Panc1 (cell line): ENCODE measurements at regions not wholly inside any gene's neighbourhood (a gene's known extent, or its start where the extent isn't known, plus 50 kb on each side); places are given as distances from the start of the nearest gene placed in this dataset.
"Not testable (repeated sequence)": the region's sequence is repeated elsewhere in the genome, so short reads cannot be mapped to it uniquely, and the experiment has no call there.

Experiments used
- ATAC-seq: fragments of 200-7000 bp; cut with Tn5 transposase; 2 replicates; pipeline ENCODE4 v1.9.1; 2020; ENCODE audit warnings: mild to moderate bottlenecking, moderate library complexity
- BruUV-seq: library from RNA; stranded (reverse); fragments of 400-500 nt; replicated peaks from 2 replicates; lab custom pipeline; 2021; lab: Mats Ljungman, UMichigan
- CTCF ChIA-PET: fragments of 300-600 bp; sonication (Branson Sonifier 250); formaldehyde crosslinking; loops from one replicate; lab custom pipeline; 2022; ENCODE audit warnings: antibody characterized with exemption; lab: Charles Lee
- POLR2A ChIA-PET: fragments of 300-600 bp; sonication (Branson Sonifier 250); formaldehyde crosslinking; loops from one replicate; lab custom pipeline; 2022; ENCODE audit warnings: antibody characterized with exemption; lab: Charles Lee
- DNase-seq: peaks from one replicate; pipeline ENCODE4 v3.0.0-alpha.2; 2010; ENCODE audit warnings: low read depth, low spot score
- H3K27ac ChIP-seq: 2 replicates; pipeline ENCODE4 v1.5.1; 2011; ENCODE audit warnings: mild to moderate bottlenecking, low read length, inconsistent platforms
- H3K27me3 ChIP-seq: fragments of 200-500 bp; sonication (Bioruptor generic); 2 replicates; pipeline ENCODE4 v1.6.0; 2014; ENCODE audit warnings: low read length, inconsistent platforms; ENCODE audit not compliant: control insufficient read depth, insufficient read depth
- H3K36me3 ChIP-seq: fragments of 200-500 bp; sonication (Bioruptor generic); 2 replicates; pipeline ENCODE4 v1.5.1; 2014; ENCODE audit warnings: inconsistent platforms, mild to moderate bottlenecking, low read length, moderate library complexity; ENCODE audit not compliant: control insufficient read depth, insufficient read depth
- H3K4me1 ChIP-seq: 2 replicates; pipeline ENCODE4 v1.5.1; 2011; ENCODE audit warnings: inconsistent platforms, mild to moderate bottlenecking, low read length, moderate library complexity; ENCODE audit not compliant: control insufficient read depth, insufficient read depth
- H3K4me3 ChIP-seq, 2 experiments: 2 replicates each; pipeline ENCODE4 v1.5.1; 2011 to 2012; ENCODE audit warnings: low read depth in 2 of 2, low read length in 2 of 2, mild to moderate bottlenecking in 2 of 2, inconsistent platforms in 1 of 2, moderate library complexity in 1 of 2
- H3K9me3 ChIP-seq: fragments of 200-500 bp; sonication (Bioruptor generic); 2 replicates; pipeline ENCODE4 v1.5.1; 2014; ENCODE audit warnings: low read depth, mild to moderate bottlenecking, inconsistent platforms, low read length, moderate library complexity; ENCODE audit not compliant: control insufficient read depth, insufficient read depth
- POLR2AphosphoS5 ChIP-seq: IDR thresholded peaks from 2 replicates; pipeline ENCODE4 v1.6.1; 2012; ENCODE audit warnings: mild to moderate bottlenecking, low read depth, low read length, moderate library complexity
- SIN3A ChIP-seq: IDR thresholded peaks from 2 replicates; pipeline ENCODE4 v1.6.1; 2012; ENCODE audit warnings: low read depth, mild to moderate bottlenecking, low read length, moderate library complexity, borderline replicate concordance; ENCODE audit not compliant: insufficient read depth
- TCF7L2 ChIP-seq: IDR thresholded peaks from 2 replicates; pipeline ENCODE4 v1.6.1; 2011; ENCODE audit warnings: mild to moderate bottlenecking, low read depth, low read length, inconsistent platforms
- in situ Hi-C: cut with HindIII; loops from 2 replicates; pipeline ENCODE4 v1.10.0; 2016; ENCODE audit warnings: low sequenced_read_pairs, low pct_unique_long_range_greater_than_20kb
- intact Hi-C: fragments of 100-400 bp; cut with micrococcal nuclease; formaldehyde crosslinking; loops from one replicate; pipeline ENCODE4 v1.10.0; 2022; ENCODE audit not compliant: unreplicated experiment
- TF ChIP-seq, protein P1 (sequence below), 2 experiments: IDR thresholded peaks; 2 replicates each; pipeline ENCODE4 v1.6.1; 2011 to 2012; ENCODE audit warnings: low read depth in 2 of 2, control low read depth in 1 of 2, low read length in 1 of 2, mild to moderate bottlenecking in 1 of 2, moderate library complexity in 1 of 2; ENCODE audit not compliant: insufficient read depth in 1 of 2
- TF ChIP-seq, protein P2 (sequence below): fragments of 450-650 bp; IDR thresholded peaks from 2 replicates; pipeline ENCODE4 v1.5.1; 2017; ENCODE audit warnings: mild to moderate bottlenecking

DNA sequence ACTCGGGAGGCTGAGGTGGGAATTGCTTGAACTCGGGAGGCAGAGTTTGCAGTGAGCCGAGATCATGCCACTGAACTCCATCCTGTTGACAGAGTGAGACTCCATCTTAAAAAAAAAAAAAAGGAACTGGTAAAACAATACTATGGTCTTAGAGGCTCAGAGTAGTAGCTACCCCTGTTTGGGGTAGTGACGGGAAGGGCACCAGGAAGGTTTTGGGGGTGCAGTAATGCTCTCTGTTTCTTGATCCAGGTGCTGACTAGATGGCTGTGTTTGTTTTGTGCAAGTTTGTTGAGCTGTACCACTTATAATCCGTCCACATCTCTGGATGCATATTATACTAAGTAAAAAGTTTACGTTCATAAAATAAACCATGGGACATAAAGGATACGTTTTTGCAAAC lies 765.8 kb upstream of the TPTE start:
- in situ Hi-C loops: no loop called here
- no peaks in the 10 kb centered on the region for H3K4me1 ChIP-seq
- POLR2A ChIA-PET: no interaction called here
- H3K9me3 ChIP-seq: no peaks in the 10 kb centered on the region
- DNase-seq (no peak), ATAC-seq (no peak)
- CTCF ChIA-PET: no interaction called here
- no peak for TF ChIP-seq TCF7L2
- TF ChIP-seq, protein P1, sequence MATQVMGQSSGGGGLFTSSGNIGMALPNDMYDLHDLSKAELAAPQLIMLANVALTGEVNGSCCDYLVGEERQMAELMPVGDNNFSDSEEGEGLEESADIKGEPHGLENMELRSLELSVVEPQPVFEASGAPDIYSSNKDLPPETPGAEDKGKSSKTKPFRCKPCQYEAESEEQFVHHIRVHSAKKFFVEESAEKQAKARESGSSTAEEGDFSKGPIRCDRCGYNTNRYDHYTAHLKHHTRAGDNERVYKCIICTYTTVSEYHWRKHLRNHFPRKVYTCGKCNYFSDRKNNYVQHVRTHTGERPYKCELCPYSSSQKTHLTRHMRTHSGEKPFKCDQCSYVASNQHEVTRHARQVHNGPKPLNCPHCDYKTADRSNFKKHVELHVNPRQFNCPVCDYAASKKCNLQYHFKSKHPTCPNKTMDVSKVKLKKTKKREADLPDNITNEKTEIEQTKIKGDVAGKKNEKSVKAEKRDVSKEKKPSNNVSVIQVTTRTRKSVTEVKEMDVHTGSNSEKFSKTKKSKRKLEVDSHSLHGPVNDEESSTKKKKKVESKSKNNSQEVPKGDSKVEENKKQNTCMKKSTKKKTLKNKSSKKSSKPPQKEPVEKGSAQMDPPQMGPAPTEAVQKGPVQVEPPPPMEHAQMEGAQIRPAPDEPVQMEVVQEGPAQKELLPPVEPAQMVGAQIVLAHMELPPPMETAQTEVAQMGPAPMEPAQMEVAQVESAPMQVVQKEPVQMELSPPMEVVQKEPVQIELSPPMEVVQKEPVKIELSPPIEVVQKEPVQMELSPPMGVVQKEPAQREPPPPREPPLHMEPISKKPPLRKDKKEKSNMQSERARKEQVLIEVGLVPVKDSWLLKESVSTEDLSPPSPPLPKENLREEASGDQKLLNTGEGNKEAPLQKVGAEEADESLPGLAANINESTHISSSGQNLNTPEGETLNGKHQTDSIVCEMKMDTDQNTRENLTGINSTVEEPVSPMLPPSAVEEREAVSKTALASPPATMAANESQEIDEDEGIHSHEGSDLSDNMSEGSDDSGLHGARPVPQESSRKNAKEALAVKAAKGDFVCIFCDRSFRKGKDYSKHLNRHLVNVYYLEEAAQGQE (IDR thresholded peaks at IDR 0.05; ENCODE audit: insufficient read depth in 1 of 2, low read depth in 2 of 2, low read length in 1 of 2): no peak
- TF ChIP-seq, protein P2, sequence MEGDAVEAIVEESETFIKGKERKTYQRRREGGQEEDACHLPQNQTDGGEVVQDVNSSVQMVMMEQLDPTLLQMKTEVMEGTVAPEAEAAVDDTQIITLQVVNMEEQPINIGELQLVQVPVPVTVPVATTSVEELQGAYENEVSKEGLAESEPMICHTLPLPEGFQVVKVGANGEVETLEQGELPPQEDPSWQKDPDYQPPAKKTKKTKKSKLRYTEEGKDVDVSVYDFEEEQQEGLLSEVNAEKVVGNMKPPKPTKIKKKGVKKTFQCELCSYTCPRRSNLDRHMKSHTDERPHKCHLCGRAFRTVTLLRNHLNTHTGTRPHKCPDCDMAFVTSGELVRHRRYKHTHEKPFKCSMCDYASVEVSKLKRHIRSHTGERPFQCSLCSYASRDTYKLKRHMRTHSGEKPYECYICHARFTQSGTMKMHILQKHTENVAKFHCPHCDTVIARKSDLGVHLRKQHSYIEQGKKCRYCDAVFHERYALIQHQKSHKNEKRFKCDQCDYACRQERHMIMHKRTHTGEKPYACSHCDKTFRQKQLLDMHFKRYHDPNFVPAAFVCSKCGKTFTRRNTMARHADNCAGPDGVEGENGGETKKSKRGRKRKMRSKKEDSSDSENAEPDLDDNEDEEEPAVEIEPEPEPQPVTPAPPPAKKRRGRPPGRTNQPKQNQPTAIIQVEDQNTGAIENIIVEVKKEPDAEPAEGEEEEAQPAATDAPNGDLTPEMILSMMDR: no peak
- TF ChIP-seq SIN3A: no peak
- no peaks in the 10 kb centered on the region for H3K36me3 ChIP-seq
- no peak overlapping the region for H3K27ac ChIP-seq
- no peaks in the 10 kb centered on the region; the same call in 1 of the 2 replicates for H3K27me3 ChIP-seq
- no TSS peak for BruUV-seq
- intact Hi-C loops: no loop called here
- H3K4me3 ChIP-seq: no peak overlapping the region

DNA sequence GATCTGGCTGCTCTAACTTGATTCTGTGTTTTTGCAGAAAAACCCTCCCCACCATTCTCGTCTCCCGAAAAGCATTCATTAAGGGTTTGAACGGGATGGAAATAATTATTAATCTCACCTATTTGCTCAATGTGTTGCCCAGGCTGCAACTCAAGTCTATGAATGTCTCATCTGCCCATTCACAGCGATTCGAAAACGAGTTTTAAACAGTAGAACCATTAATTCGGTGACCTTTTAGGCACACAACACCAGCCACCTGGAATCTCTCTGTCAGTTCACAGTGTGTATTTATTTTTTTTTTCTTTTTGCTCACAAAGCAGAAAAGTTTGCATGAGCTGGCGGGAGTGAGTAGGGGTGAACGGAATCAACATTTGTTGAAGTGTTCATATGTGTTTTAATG lies 764.7 kb upstream of the TPTE start:
- intact Hi-C loops: no loop called here
- CTCF ChIA-PET: no interaction called here
- H3K27me3 ChIP-seq: no peaks in the 10 kb centered on the region; the same call in 1 of the 2 replicates

DNA sequence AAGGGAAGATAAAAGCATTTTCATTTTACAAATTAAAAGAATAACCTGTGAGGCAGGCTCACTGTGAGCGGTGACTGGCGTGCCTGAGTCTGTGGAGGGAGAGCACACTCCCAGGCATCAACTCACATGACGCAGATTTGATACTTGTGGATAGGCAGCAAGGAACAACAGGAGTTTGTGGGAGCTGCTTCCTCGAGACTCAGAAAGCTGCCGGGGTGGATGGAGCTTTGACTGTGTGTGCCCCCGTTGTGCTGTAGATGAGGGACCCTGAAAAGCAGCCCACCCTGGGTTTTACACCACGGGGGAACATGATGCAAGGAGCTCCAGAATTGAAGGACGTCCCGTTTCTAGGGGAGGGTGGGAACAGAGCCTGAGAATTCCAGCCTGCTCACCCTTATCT lies 764.3 kb upstream of the TPTE start:
- H3K4me1 ChIP-seq, ATAC-seq, H3K9me3 ChIP-seq, BruUV-seq, H3K27me3 ChIP-seq, H3K4me3 ChIP-seq, intact Hi-C loops, POLR2A ChIA-PET, CTCF ChIA-PET, H3K27ac ChIP-seq, H3K36me3 ChIP-seq, DNase-seq, in situ Hi-C loops: not testable (repeated sequence)

More for the DNA sequence above, 764.7 kb upstream of the TPTE start:
- no peak overlapping the region for H3K27ac ChIP-seq
- TF ChIP-seq SIN3A (no peak), POLR2AphosphoS5 (no peak), TCF7L2 (no peak)
- TF ChIP-seq, protein P1 (IDR thresholded peaks at IDR 0.05; ENCODE audit: insufficient read depth in 1 of 2, low read depth in 2 of 2, low read length in 1 of 2): no peak
- TF ChIP-seq, protein P2: no peak
- ATAC-seq (no peak), DNase-seq (no peak)
- H3K36me3 ChIP-seq: no peaks in the 10 kb centered on the region
- in situ Hi-C loops: no loop called here
- H3K4me1 ChIP-seq: no peaks in the 10 kb centered on the region
- H3K9me3 ChIP-seq: no peaks in the 10 kb centered on the region
- BruUV-seq: no TSS peak
- POLR2A ChIA-PET: no interaction called here
- no peak overlapping the region for H3K4me3 ChIP-seq

DNA sequence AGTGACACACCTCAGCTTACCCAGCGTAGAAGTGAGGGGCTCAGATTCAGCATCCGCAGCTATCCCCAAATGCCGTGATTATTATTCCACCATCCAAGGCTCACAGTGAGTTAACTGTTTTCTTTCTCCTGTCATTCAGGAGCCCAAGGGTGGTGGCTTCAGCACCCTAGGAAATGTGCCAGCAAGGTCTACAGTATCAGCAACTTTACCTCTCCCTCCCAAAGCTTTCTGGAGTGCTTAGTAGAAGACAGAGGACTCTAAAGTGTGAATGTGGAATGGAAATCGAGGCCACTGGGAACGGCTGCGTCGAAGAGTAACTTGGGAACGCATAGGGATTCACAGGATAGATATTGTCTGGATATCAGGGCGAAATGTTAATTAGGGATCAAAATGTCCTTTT lies 763.8 kb upstream of the TPTE start:
- ATAC-seq, DNase-seq, in situ Hi-C loops, intact Hi-C loops, H3K4me3 ChIP-seq, CTCF ChIA-PET, BruUV-seq, H3K27ac ChIP-seq, H3K4me1 ChIP-seq, POLR2A ChIA-PET, H3K27me3 ChIP-seq, H3K9me3 ChIP-seq, H3K36me3 ChIP-seq: not testable (repeated sequence)
